ENCODE measurements at regions not wholly inside any gene's neighbourhood (a gene's known extent, or its start where the extent isn't known, plus 50 kb on each side); places are given as distances from the start of the nearest gene placed in this dataset.
"Not testable (repeated sequence)": the region's sequence is repeated elsewhere in the genome, so short reads cannot be mapped to it uniquely, and the experiment has no call there.

- Histone ChIP-seq H3K4me1 (ENCODE audit: control insufficient read depth in 2 of 3, insufficient read depth in 2 of 3, low read depth in 1 of 3, low read length in 3 of 3) (no peaks in the 10 kb centered on the region), H3K4me3 (ENCODE audit: low read length in 3 of 3) (no peak overlapping the region), H3K27ac (ENCODE audit: low read depth in 2 of 2, low read length in 2 of 2) (no peak overlapping the region), H3K27me3 (ENCODE audit: control insufficient read depth, insufficient read depth, low read length) (no peaks in the 10 kb centered on the region), H3K9me3 (ENCODE audit: control insufficient read depth in 2 of 3, insufficient read depth in 1 of 3, low read length in 3 of 3) (no peaks in the 10 kb centered on the region), H3K9ac (ENCODE audit: low read length in 3 of 3) (no peak overlapping the region), H3K36me3 (ENCODE audit: control insufficient read depth in 2 of 3, insufficient read depth in 3 of 3, low read length in 3 of 3) (no peaks in the 10 kb centered on the region)
- FAIRE-seq (no peak), DNase-seq (no peak)
- no peak for TF ChIP-seq CTCF (IDR thresholded peaks at IDR 0.05; ENCODE audit: borderline replicate concordance, extremely low read depth, insufficient read depth)
- intact Hi-C loops (cut with DNase I) = no loop called here
These were observed 1155.1 kb upstream of the SORCS1 start for GRCh38 chr10:108319434-108320222.

DNA sequence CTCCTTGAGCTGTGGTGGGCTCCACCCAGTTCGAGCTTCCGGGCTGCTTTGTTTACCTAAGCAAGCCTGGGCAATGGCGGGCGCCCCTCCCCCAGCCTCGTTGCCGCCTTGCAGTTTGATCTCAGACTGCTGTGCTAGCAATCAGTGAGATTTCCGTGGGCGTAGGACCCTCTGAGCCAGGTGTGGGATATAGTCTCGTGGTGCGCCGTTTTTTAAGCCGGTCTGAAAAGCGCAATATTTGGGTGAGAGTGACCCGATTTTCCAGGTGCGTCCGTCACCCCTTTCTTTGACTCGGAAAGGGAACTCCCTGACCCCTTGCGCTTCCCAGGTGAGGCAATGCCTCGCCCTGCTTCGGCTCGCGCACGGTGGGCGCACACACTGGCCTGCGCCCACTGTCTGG, 1151.1 kb upstream of the SORCS1 start:
- not testable (repeated sequence) for H3K4me3 ChIP-seq (ENCODE audit: low read length in 3 of 3); H3K9ac ChIP-seq (ENCODE audit: low read length in 3 of 3); FAIRE-seq

GRCh38 chr10:108307925-108308312, 1143.4 kb upstream of the SORCS1 start:
- TF ChIP-seq CTCF (IDR thresholded peaks at IDR 0.05; ENCODE audit: borderline replicate concordance, extremely low read depth, insufficient read depth) = no peak
- intact Hi-C loops (cut with DNase I) = no loop called here
- Histone ChIP-seq H3K27ac (ENCODE audit: low read depth in 2 of 2, low read length in 2 of 2) (no peak overlapping the region), H3K27me3 (ENCODE audit: control insufficient read depth, insufficient read depth, low read length) (no peaks in the 10 kb centered on the region), H3K4me3 (ENCODE audit: low read length in 3 of 3) (no peak overlapping the region), H3K4me1 (ENCODE audit: control insufficient read depth in 2 of 3, insufficient read depth in 2 of 3, low read depth in 1 of 3, low read length in 3 of 3) (no peaks in the 10 kb centered on the region), H3K36me3 (ENCODE audit: control insufficient read depth in 2 of 3, insufficient read depth in 3 of 3, low read length in 3 of 3) (no peaks in the 10 kb centered on the region), H3K9ac (ENCODE audit: low read length in 3 of 3) (no peak overlapping the region), H3K9me3 (ENCODE audit: control insufficient read depth in 2 of 3, insufficient read depth in 1 of 3, low read length in 3 of 3) (no peaks in the 10 kb centered on the region)
- DNase-seq = no peak
- FAIRE-seq = no peak

More for the DNA sequence above, 1151.1 kb upstream of the SORCS1 start:
- H3K9me3 ChIP-seq (ENCODE audit: control insufficient read depth in 2 of 3, insufficient read depth in 1 of 3, low read length in 3 of 3); H3K27me3 ChIP-seq (ENCODE audit: control insufficient read depth, insufficient read depth, low read length); DNase-seq; H3K4me1 ChIP-seq (ENCODE audit: control insufficient read depth in 2 of 3, insufficient read depth in 2 of 3, low read depth in 1 of 3, low read length in 3 of 3); intact Hi-C loops (cut with DNase I); H3K27ac ChIP-seq (ENCODE audit: low read depth in 2 of 2, low read length in 2 of 2); H3K36me3 ChIP-seq (ENCODE audit: control insufficient read depth in 2 of 3, insufficient read depth in 3 of 3, low read length in 3 of 3): not testable (repeated sequence)

DNA sequence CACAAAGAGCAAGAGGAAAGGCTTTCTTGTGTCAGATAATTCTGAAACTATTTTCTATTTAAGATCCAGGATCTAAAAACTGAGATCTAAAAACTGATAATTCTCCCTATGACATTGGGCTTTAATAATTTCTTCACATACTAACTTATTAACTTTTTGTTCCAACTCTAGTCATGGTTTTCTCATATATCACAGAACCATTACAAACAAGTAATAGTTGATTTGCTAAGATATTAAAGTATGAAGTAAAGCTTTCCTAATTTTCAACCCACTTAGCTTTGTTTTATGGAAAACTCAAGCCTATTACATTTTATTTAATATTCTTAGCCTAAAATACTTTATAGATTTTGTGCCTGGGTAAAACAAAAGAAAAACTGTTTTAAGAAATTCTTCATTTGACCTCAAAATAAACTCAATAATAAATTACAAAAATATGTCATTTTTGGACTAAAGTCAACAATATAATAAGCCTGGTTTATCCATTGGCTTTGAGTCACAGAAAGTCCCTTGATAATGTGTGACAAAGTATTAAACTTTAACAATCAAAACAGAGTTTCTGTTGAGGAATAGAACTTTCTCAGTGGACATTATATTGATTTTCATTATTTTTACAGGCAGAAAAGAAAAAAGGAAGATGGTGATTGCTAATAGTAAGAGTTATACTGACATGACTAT, 1142.9 kb upstream of the SORCS1 start:
- FAIRE-seq (no peak), DNase-seq (no peak)
- Histone ChIP-seq H3K36me3 (ENCODE audit: control insufficient read depth in 2 of 3, insufficient read depth in 3 of 3, low read length in 3 of 3) (no peaks in the 10 kb centered on the region), H3K27ac (ENCODE audit: low read depth in 2 of 2, low read length in 2 of 2) (no peak overlapping the region), H3K9me3 (ENCODE audit: control insufficient read depth in 2 of 3, insufficient read depth in 1 of 3, low read length in 3 of 3) (no peaks in the 10 kb centered on the region), H3K4me1 (ENCODE audit: control insufficient read depth in 2 of 3, insufficient read depth in 2 of 3, low read depth in 1 of 3, low read length in 3 of 3) (no peaks in the 10 kb centered on the region), H3K9ac (ENCODE audit: low read length in 3 of 3) (no peak overlapping the region), H3K27me3 (ENCODE audit: control insufficient read depth, insufficient read depth, low read length) (no peaks in the 10 kb centered on the region), H3K4me3 (ENCODE audit: low read length in 3 of 3) (no peak overlapping the region)
- intact Hi-C loops (cut with DNase I) = no loop called here
- TF ChIP-seq CTCF (IDR thresholded peaks at IDR 0.05; ENCODE audit: borderline replicate concordance, extremely low read depth, insufficient read depth) = no peak

All from kidney (tissue), 13 donors.